ENCODE measurements at regions not wholly inside any gene's neighbourhood (a gene's known extent, or its start where the extent isn't known, plus 50 kb on each side); places are given as distances from the start of the nearest gene placed in this dataset.
A peak's percentile ranks its signal among the peaks of the same experiment; 100 is the strongest.

GRCh38 chr20:22429175-22430153 is 154.9 kb downstream of the FOXA2 start (continued):
- TF ChIP-seq CREB1 (IDR thresholded peaks at IDR 0.05) (no peak), CREB1 (CRISPR knock-in tag; IDR thresholded peaks at IDR 0.05) (peak; percentile 45; the same call in 1 of the 2 replicates), NFKB2 (CRISPR knock-in tag; IDR thresholded peaks at IDR 0.05; ENCODE audit: borderline replicate concordance) (peak; percentile 23; the same call in 1 of the 2 replicates), HMGA1 (CRISPR knock-in tag; conservative IDR thresholded peaks at IDR 0.05) (no peak), ATF1 (CRISPR knock-in tag; IDR thresholded peaks at IDR 0.05) (peak; percentile 66; the same call in 1 of the 2 replicates), GATAD2A (CRISPR knock-in tag; IDR thresholded peaks at IDR 0.05) (peak; percentile 98), TP53 (CRISPR knock-in tag; conservative IDR thresholded peaks at IDR 0.05) (no peak; the same call in 1 of the 2 replicates), KDM5B (CRISPR knock-in tag; IDR thresholded peaks at IDR 0.05; ENCODE audit: borderline replicate concordance) (peak; percentile 56; the same call in 1 of the 2 replicates), SOX13 (IDR thresholded peaks at IDR 0.05) (peak; percentile 51; the same call in 1 of the 2 replicates), SOX13 (CRISPR knock-in tag; conservative IDR thresholded peaks at IDR 0.05 in 1 of 2, IDR thresholded peaks at IDR 0.05 in 1 of 2) (peak in 1 of 2 experiments; percentile 94; a peak in 2 of 4 replicates), MLLT10 (CRISPR knock-in tag; IDR thresholded peaks at IDR 0.05) (no peak), ZNF629 (CRISPR knock-in tag; conservative IDR thresholded peaks at IDR 0.05) (peak; percentile 51), GATAD1 (CRISPR knock-in tag; IDR thresholded peaks at IDR 0.05) (no peak), NRL (CRISPR knock-in tag; IDR thresholded peaks at IDR 0.05; ENCODE audit: borderline replicate concordance) (no peak), ARNT (IDR thresholded peaks at IDR 0.05) (no peak), TBL1XR1 (IDR thresholded peaks at IDR 0.05; ENCODE audit: borderline replicate concordance, low read length, partially characterized antibody) (peak; percentile 52), MAF1 (CRISPR knock-in tag; IDR thresholded peaks at IDR 0.05; ENCODE audit: borderline replicate concordance) (0 out of 2 replicates have a peak, but pooled peaks have one; percentile 20), TAF15 (IDR thresholded peaks at IDR 0.05; ENCODE audit: low read depth, low read length, poor library complexity, severe bottlenecking) (no peak), EEA1 (CRISPR knock-in tag; IDR thresholded peaks at IDR 0.05; ENCODE audit: borderline replicate concordance) (no peak), ZNF362 (CRISPR knock-in tag; IDR thresholded peaks at IDR 0.05; ENCODE audit: borderline replicate concordance) (no peak), ZNF232 (CRISPR knock-in tag; IDR thresholded peaks at IDR 0.05; ENCODE audit: borderline replicate concordance) (peak; percentile 87; the same call in 1 of the 2 replicates), KAT2B (IDR thresholded peaks at IDR 0.05; ENCODE audit: borderline replicate concordance, low read depth, low read length) (no peak), U2AF1 (optimal IDR thresholded peaks at IDR 0.05; ENCODE audit: low read depth, low read length) (peak; percentile 97)
- TF ChIP-seq, protein P1, sequence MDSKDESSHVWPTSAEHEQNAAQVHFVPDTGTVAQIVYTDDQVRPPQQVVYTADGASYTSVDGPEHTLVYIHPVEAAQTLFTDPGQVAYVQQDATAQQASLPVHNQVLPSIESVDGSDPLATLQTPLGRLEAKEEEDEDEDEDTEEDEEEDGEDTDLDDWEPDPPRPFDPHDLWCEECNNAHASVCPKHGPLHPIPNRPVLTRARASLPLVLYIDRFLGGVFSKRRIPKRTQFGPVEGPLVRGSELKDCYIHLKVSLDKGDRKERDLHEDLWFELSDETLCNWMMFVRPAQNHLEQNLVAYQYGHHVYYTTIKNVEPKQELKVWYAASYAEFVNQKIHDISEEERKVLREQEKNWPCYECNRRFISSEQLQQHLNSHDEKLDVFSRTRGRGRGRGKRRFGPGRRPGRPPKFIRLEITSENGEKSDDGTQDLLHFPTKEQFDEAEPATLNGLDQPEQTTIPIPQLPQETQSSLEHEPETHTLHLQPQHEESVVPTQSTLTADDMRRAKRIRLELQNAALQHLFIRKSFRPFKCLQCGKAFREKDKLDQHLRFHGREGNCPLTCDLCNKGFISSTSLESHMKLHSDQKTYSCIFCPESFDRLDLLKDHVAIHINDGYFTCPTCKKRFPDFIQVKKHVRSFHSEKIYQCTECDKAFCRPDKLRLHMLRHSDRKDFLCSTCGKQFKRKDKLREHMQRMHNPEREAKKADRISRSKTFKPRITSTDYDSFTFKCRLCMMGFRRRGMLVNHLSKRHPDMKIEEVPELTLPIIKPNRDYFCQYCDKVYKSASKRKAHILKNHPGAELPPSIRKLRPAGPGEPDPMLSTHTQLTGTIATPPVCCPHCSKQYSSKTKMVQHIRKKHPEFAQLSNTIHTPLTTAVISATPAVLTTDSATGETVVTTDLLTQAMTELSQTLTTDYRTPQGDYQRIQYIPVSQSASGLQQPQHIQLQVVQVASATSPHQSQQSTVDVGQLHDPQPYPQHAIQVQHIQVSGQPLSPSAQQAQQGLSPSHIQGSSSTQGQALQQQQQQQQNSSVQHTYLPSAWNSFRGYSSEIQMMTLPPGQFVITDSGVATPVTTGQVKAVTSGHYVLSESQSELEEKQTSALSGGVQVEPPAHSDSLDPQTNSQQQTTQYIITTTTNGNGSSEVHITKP (CRISPR knock-in tag; IDR thresholded peaks at IDR 0.05; ENCODE audit: low read depth): peak; percentile 86
- TF ChIP-seq, protein P2, sequence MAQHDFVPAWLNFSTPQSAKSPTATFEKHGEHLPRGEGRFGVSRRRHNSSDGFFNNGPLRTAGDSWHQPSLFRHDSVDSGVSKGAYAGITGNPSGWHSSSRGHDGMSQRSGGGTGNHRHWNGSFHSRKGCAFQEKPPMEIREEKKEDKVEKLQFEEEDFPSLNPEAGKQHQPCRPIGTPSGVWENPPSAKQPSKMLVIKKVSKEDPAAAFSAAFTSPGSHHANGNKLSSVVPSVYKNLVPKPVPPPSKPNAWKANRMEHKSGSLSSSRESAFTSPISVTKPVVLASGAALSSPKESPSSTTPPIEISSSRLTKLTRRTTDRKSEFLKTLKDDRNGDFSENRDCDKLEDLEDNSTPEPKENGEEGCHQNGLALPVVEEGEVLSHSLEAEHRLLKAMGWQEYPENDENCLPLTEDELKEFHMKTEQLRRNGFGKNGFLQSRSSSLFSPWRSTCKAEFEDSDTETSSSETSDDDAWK (CRISPR knock-in tag; IDR thresholded peaks at IDR 0.05): no peak

Data from HepG2 (cell line).